ENCODE measurements at regions not wholly inside any gene's neighbourhood (a gene's known extent, or its start where the extent isn't known, plus 50 kb on each side); places are given as distances from the start of the nearest gene placed in this dataset.

- no peak for TF ChIP-seq NRF1 (IDR thresholded peaks at IDR 0.05; ENCODE audit: low read depth, low read length)
- no peak for TF ChIP-seq POLR2AphosphoS5 (IDR thresholded peaks at IDR 0.05; ENCODE audit: low read depth, low read length)
- TF ChIP-seq CHD2 (IDR thresholded peaks at IDR 0.05; ENCODE audit: low read length, partially characterized antibody) = no peak
- TF ChIP-seq CTCF (IDR thresholded peaks at IDR 0.05) = no peak
- TF ChIP-seq USF2 (IDR thresholded peaks at IDR 0.05; ENCODE audit: borderline replicate concordance, low read depth, low read length) = no peak
- TF ChIP-seq USF1 (IDR thresholded peaks at IDR 0.05; ENCODE audit: borderline replicate concordance, low read depth) = no peak
These were observed 213.8 kb downstream of the HHIPL2 start for GRCh38 chr1:222334026-222334680.
